Body of pancreas (tissue), 4 donors: ENCODE measurements at regions not wholly inside any gene's neighbourhood (a gene's known extent, or its start where the extent isn't known, plus 50 kb on each side); places are given as distances from the start of the nearest gene placed in this dataset.

ENCODE experiments used
- CTCF ChIP-seq, 7 experiments: fragments of 450-650 bp in 4 of 7; fragments of 200-600 bp in 3 of 7; sonication (generic) in 3 of 7; IDR thresholded peaks; one replicate each; pipeline ENCODE4 v1.5.1; 2016 to 2019; ENCODE audit warnings: antibody characterized with exemption in 7 of 7
- POLR2A ChIP-seq, 3 donors: fragments of 450-650 bp; IDR thresholded peaks; one replicate each; pipeline ENCODE4 v1.6.1; 2016; ENCODE audit warnings: antibody characterized with exemption in 3 of 3, mild to moderate bottlenecking in 2 of 3

DNA sequence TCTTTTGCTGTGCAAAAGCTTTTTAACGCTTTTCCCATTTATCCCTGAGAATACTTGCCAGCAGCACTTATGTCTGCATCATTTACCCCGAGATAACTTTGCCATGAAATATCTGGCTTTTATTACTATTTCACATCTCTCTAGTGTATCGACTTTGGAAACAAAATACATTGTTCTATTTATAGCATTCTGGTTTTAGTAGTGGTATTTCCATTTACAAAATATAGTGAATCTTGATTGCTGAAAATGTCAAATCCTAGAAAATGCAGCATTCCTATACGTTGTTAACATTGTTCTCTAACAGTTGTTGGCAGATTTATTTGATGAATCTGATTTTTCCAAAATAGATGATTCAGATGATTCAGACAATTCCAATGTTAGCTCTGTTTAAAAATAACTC, 189.3 kb upstream of the SPRY2 start:
- TF ChIP-seq CTCF (IDR thresholded peaks at IDR 0.05), result no peak
- TF ChIP-seq POLR2A (IDR thresholded peaks at IDR 0.05), result no peak
